Glomerular visceral epithelial cell (primary cell): ENCODE measurements at regions not wholly inside any gene's neighbourhood (a gene's known extent, or its start where the extent isn't known, plus 50 kb on each side); places are given as distances from the start of the nearest gene placed in this dataset.
"Not testable (repeated sequence)": the region's sequence is repeated elsewhere in the genome, so short reads cannot be mapped to it uniquely, and the experiment has no call there.

Experiments used
- DNase-seq: peaks from one replicate; pipeline ENCODE4 v3.0.0-alpha.2; 2016; ENCODE audit errors: extremely low spot score

GRCh38 chr2:65576861-65577601, 144.6 kb upstream of the SPRED2 start:
- DNase-seq, result peak; percentile 86

GRCh38 chr2:65576278-65576677, 143.9 kb upstream of the SPRED2 start:
- DNase-seq, result no peak

GRCh38 chr2:65574993-65575392, 142.6 kb upstream of the SPRED2 start:
- no peak for DNase-seq

- not testable (repeated sequence) for DNase-seq
These were observed 136.4 kb upstream of the SPRED2 start for GRCh38 chr2:65568656-65569440.

GRCh38 chr2:65566617-65567016, 134.2 kb upstream of the SPRED2 start:
- DNase-seq, result no peak

GRCh38 chr2:65565681-65566080, 133.3 kb upstream of the SPRED2 start:
- DNase-seq, result no peak

- no peak for DNase-seq
These were observed 131.9 kb upstream of the SPRED2 start for GRCh38 chr2:65564299-65564698.

GRCh38 chr2:65562890-65563289, 130.5 kb upstream of the SPRED2 start:
- DNase-seq, result no peak

GRCh38 chr2:65558743-65559142, 126.3 kb upstream of the SPRED2 start:
- no peak for DNase-seq

GRCh38 chr2:65557616-65558573, 125.5 kb upstream of the SPRED2 start:
- no peak for DNase-seq

- peak; percentile 80 for DNase-seq
These were observed 122.6 kb upstream of the SPRED2 start for GRCh38 chr2:65554765-65555591.

GRCh38 chr2:65553504-65554074, 121.2 kb upstream of the SPRED2 start:
- no peak for DNase-seq

- no peak for DNase-seq
These were observed 119.1 kb upstream of the SPRED2 start for GRCh38 chr2:65551528-65551927.

GRCh38 chr2:65550246-65550645, 117.8 kb upstream of the SPRED2 start:
- no peak for DNase-seq

- no peak for DNase-seq
These were observed 117.2 kb upstream of the SPRED2 start for GRCh38 chr2:65549631-65550030.

GRCh38 chr2:65549257-65549627, 116.8 kb upstream of the SPRED2 start:
- no peak for DNase-seq

GRCh38 chr2:65548576-65549256, 116.3 kb upstream of the SPRED2 start:
- no peak for DNase-seq

GRCh38 chr2:65548064-65548463, 115.7 kb upstream of the SPRED2 start:
- no peak for DNase-seq

- peak; percentile 52 for DNase-seq
These were observed 113.7 kb upstream of the SPRED2 start for GRCh38 chr2:65545837-65546805.
